H1 (cell line): ENCODE measurements at regions not wholly inside any gene's neighbourhood (a gene's known extent, or its start where the extent isn't known, plus 50 kb on each side); places are given as distances from the start of the nearest gene placed in this dataset.
A peak's percentile ranks its signal among the peaks of the same experiment; 100 is the strongest.

Experiments
- CTCF ChIA-PET: fragments of 300-600 bp; sonication (Branson Sonifier 250); formaldehyde crosslinking; loops from one replicate; lab custom pipeline; 2021; ENCODE audit not compliant: partially characterized antibody; lab: Charles Lee
- POLR2A ChIA-PET: fragments of 300-600 bp; sonication (Branson Sonifier 250); formaldehyde crosslinking; loops from one replicate; lab custom pipeline; 2021; ENCODE audit warnings: inconsistent platforms; ENCODE audit not compliant: partially characterized antibody; lab: Charles Lee
- DNase-seq, 2 experiments: peaks; one replicate each; pipeline versions ENCODE4 v3.0.0 to v3.0.0-alpha.2; 2010 to 2022; ENCODE audit warnings: low spot score in 2 of 2, low read depth in 1 of 2, mixed read lengths in 1 of 2
- FAIRE-seq: peaks from 2 replicates; lab custom pipeline; 2011; peaks lifted over from hg19 to GRCh38; lab: Jason Lieb, UNC
- H2AFZ ChIP-seq: 2 replicates; pipeline ENCODE4 v1.8.1; 2012; ENCODE audit warnings: low read length, inconsistent platforms
- H2AK5ac ChIP-seq: 2 replicates; pipeline ENCODE4 v1.6.1; 2013; ENCODE audit warnings: low read depth, low read length
- H2BK120ac ChIP-seq: replicated peaks from 2 replicates; pipeline ENCODE3; 2013; ENCODE audit warnings: low read depth, low read length, inconsistent platforms
- H2BK12ac ChIP-seq: 2 replicates; pipeline ENCODE4 v1.6.1; 2013; ENCODE audit warnings: low read depth, low read length
- H2BK15ac ChIP-seq: 2 replicates; pipeline ENCODE4 v1.6.1; 2013; ENCODE audit warnings: low read length
- H2BK20ac ChIP-seq: 2 replicates; pipeline ENCODE4 v1.6.1; 2013; ENCODE audit warnings: low read length
- H2BK5ac ChIP-seq: 2 replicates; pipeline ENCODE4 v1.6.1; 2013; ENCODE audit warnings: low read depth, low read length
- H3K14ac ChIP-seq: 2 replicates; pipeline ENCODE4 v1.6.1; 2013; ENCODE audit warnings: inconsistent platforms; ENCODE audit not compliant: insufficient read length
- H3K18ac ChIP-seq: 2 replicates; pipeline ENCODE4 v1.6.1; 2013; ENCODE audit warnings: low read length; ENCODE audit errors: extremely low read depth
- H3K23ac ChIP-seq: 2 replicates; pipeline ENCODE4 v1.6.1; 2013; ENCODE audit warnings: inconsistent platforms; ENCODE audit not compliant: insufficient read length
- H3K23me2 ChIP-seq: 2 replicates; pipeline ENCODE4 v1.6.1; 2013; ENCODE audit warnings: low read depth, low read length
- H3K27ac ChIP-seq: 2 replicates; pipeline ENCODE4 v1.6.1; 2011; ENCODE audit warnings: low read depth, low read length, inconsistent platforms
- H3K27me3 ChIP-seq, 4 experiments: replicated peaks in 1 of 4; 1 replicate in 1 of 4; 2 replicates in 3 of 4; pipeline versions ENCODE4 v1.6.1 to v1.8.1; 2011 to 2013; ENCODE audit warnings: low read length in 3 of 4, mild to moderate bottlenecking in 3 of 4, inconsistent platforms in 2 of 4, mixed read lengths in 2 of 4, moderate library complexity in 1 of 4; ENCODE audit not compliant: control insufficient read depth in 3 of 4, insufficient read depth in 3 of 4; ENCODE audit errors: extremely low read depth in 1 of 4
- H3K36me3 ChIP-seq, 4 experiments: 2 replicates each; pipeline versions ENCODE4 v1.6.1 to v1.8.1; 2011 to 2013; ENCODE audit warnings: mild to moderate bottlenecking in 4 of 4, low read length in 3 of 4, moderate library complexity in 2 of 4, control low read depth in 1 of 4, inconsistent platforms in 1 of 4; ENCODE audit not compliant: insufficient read depth in 4 of 4, control insufficient read depth in 2 of 4
- H3K4ac ChIP-seq: replicated peaks from 2 replicates; pipeline ENCODE3; 2013; ENCODE audit warnings: low read length, low read depth, mixed read lengths, inconsistent platforms; ENCODE audit not compliant: insufficient read length
- H3K4me1 ChIP-seq, 4 experiments: replicated peaks in 1 of 4; 1 replicate in 1 of 4; 2 replicates in 3 of 4; pipeline versions ENCODE4 v1.6.1 to v1.8.1; 2011 to 2013; ENCODE audit warnings: low read length in 3 of 4, inconsistent platforms in 2 of 4, mixed read lengths in 1 of 4; ENCODE audit not compliant: insufficient read depth in 4 of 4, control insufficient read depth in 3 of 4
- H3K4me2 ChIP-seq, 2 experiments: 2 replicates each; pipeline versions ENCODE4 v1.6.1 to v1.8.1; 2011 to 2013; ENCODE audit warnings: low read depth in 2 of 2, low read length in 2 of 2, control low read depth in 1 of 2, inconsistent platforms in 1 of 2, mild to moderate bottlenecking in 1 of 2; ENCODE audit not compliant: insufficient read depth in 1 of 2
- H3K4me3 ChIP-seq, 4 experiments: fragments of 200-600, 300-600 bp in 1 of 4; sonication (generic), shearing (Covaris generic), sonication (Bioruptor Twin) in 1 of 4; 2 replicates each; pipeline versions ENCODE4 v1.5.1 to v1.8.1; 2011 to 2016; ENCODE audit warnings: low read length in 4 of 4, low read depth in 3 of 4, control low read depth in 2 of 4, inconsistent platforms in 2 of 4, mild to moderate bottlenecking in 2 of 4, mixed read lengths in 1 of 4, moderate library complexity in 1 of 4; ENCODE audit not compliant: insufficient read depth in 2 of 4; ENCODE audit errors: extremely low read depth in 1 of 4
- H3K56ac ChIP-seq: replicated peaks from 2 replicates; pipeline ENCODE3; 2013; ENCODE audit warnings: low read depth, mild to moderate bottlenecking, mixed read lengths, low read length, inconsistent platforms; ENCODE audit not compliant: insufficient read length
- H3K79me1 ChIP-seq: 2 replicates; pipeline ENCODE4 v1.6.1; 2013; ENCODE audit warnings: low read depth, low read length, control low read depth
- H3K79me2 ChIP-seq, 2 experiments: 2 replicates each; pipeline versions ENCODE4 v1.6.1 to v1.8.1; 2012 to 2013; ENCODE audit warnings: low read length in 2 of 2, mild to moderate bottlenecking in 2 of 2, inconsistent platforms in 1 of 2; ENCODE audit not compliant: insufficient read depth in 2 of 2, control insufficient read depth in 1 of 2
- H3K9ac ChIP-seq, 4 experiments: replicated peaks in 1 of 4; 1 replicate in 1 of 4; 2 replicates in 3 of 4; pipeline versions ENCODE4 v1.6.1 to v1.8.1; 2011 to 2013; ENCODE audit warnings: low read depth in 3 of 4, low read length in 3 of 4, control low read depth in 2 of 4, mild to moderate bottlenecking in 2 of 4, moderate library complexity in 2 of 4, inconsistent platforms in 1 of 4; ENCODE audit errors: extremely low read depth in 1 of 4
- H3K9me3 ChIP-seq, 2 experiments: 2 replicates each; pipeline versions ENCODE4 v1.6.1 to v1.8.1; 2012 to 2013; ENCODE audit warnings: mild to moderate bottlenecking in 2 of 2, moderate library complexity in 2 of 2, control low read depth in 1 of 2, inconsistent platforms in 1 of 2, low read depth in 1 of 2, low read length in 1 of 2, mixed read lengths in 1 of 2; ENCODE audit not compliant: insufficient read depth in 2 of 2
- H4K20me1 ChIP-seq, 2 experiments: replicated peaks in 1 of 2; 2 replicates each; pipeline versions ENCODE3 to v1.8.1; 2011 to 2013; ENCODE audit warnings: inconsistent platforms in 2 of 2, low read length in 2 of 2, mild to moderate bottlenecking in 1 of 2; ENCODE audit not compliant: insufficient read depth in 2 of 2, control insufficient read depth in 1 of 2
- H4K5ac ChIP-seq: 2 replicates; pipeline ENCODE4 v1.6.1; 2013; ENCODE audit warnings: low read length, low read depth, mixed read lengths, inconsistent platforms; ENCODE audit not compliant: insufficient read length
- H4K8ac ChIP-seq: 2 replicates; pipeline ENCODE4 v1.8.0; 2013; ENCODE audit warnings: mild to moderate bottlenecking, moderate library complexity, low read length, inconsistent platforms; ENCODE audit not compliant: insufficient read depth; ENCODE audit errors: extremely low read depth
- H4K91ac ChIP-seq: replicated peaks from 2 replicates; pipeline ENCODE3; 2013; ENCODE audit warnings: low read length, mixed read lengths, inconsistent platforms; ENCODE audit not compliant: insufficient read length
- JUN ChIP-seq: IDR thresholded peaks from 2 replicates; pipeline ENCODE4 v1.6.1; 2011; ENCODE audit warnings: low read depth, mild to moderate bottlenecking, improper control_type of control experiment, low read length
- MAFK ChIP-seq: IDR thresholded peaks from 2 replicates; pipeline ENCODE4 v1.6.1; 2012; ENCODE audit warnings: low read depth, mild to moderate bottlenecking, improper control_type of control experiment, low read length
- POU5F1 ChIP-seq: IDR thresholded peaks from 2 replicates; pipeline ENCODE4 v1.6.1; 2011; ENCODE audit warnings: low read depth, mild to moderate bottlenecking, low read length, moderate library complexity
- SP2 ChIP-seq: IDR thresholded peaks from 2 replicates; pipeline ENCODE4 v1.6.1; 2012; ENCODE audit warnings: mild to moderate bottlenecking, low read length, inconsistent platforms
- WGBS, 2 experiments: shearing (Covaris generic) in 1 of 2; methylation state at CpG; one replicate each; pipeline versions ENCODE4 v1.1.6 to v1.1.7; 2013 to 2015; ENCODE audit warnings: low lambda C conversion rate in 2 of 2, mixed read lengths in 2 of 2, inconsistent platforms in 1 of 2, low coverage in 1 of 2, missing lambda C conversion rate in 1 of 2; ENCODE audit not compliant: insufficient replicate concordance in 2 of 2, insufficient coverage in 1 of 2, insufficient read length in 1 of 2; ENCODE audit errors: extremely low coverage in 1 of 2, missing lambda C conversion rate in 1 of 2; 5-methylcytosine and 5-hydroxymethylcytosine counted together

- Histone ChIP-seq H4K91ac (no peak overlapping the region), H2AFZ (no peak overlapping the region), H3K9ac (no peak overlapping the region), H3K23ac (no peak overlapping the region), H3K4ac (no peak overlapping the region), H2AK5ac (0 out of 2 replicates have a peak overlapping the region, but pooled peaks have one; percentile 13), H3K27ac (no peak overlapping the region), H2BK120ac (no peak overlapping the region), H3K79me2 (no peaks in the 10 kb centered on the region), H3K36me3 (no peaks in the 10 kb centered on the region), H3K27me3 (peaks cover 0 to 3% (median 0%) of the 10 kb centered on the region in 4 experiments; a peak in 5 of 7 replicates), H2BK15ac (no peak overlapping the region), H3K56ac (no peak overlapping the region), H3K9me3 (no peaks in the 10 kb centered on the region), H3K4me2 (no peak overlapping the region), H4K5ac (no peak overlapping the region), H3K18ac (no peak overlapping the region), H3K14ac (no peak overlapping the region), H3K23me2 (no peaks in the 10 kb centered on the region), H4K20me1 (no peaks in the 10 kb centered on the region), H4K8ac (no peak overlapping the region), H3K4me1 (peaks cover 0 to 10% (median 3%) of the 10 kb centered on the region in 4 experiments; a peak in 3 of 7 replicates), H2BK5ac (no peak overlapping the region), H3K79me1 (no peaks in the 10 kb centered on the region), H2BK20ac (no peak overlapping the region), H3K4me3 (no peak overlapping the region), H2BK12ac (0 out of 2 replicates have a peak overlapping the region, but pooled peaks have one; percentile 27)
- FAIRE-seq (no peak), DNase-seq (peak in 1 of 2 experiments; percentile 19)
- 94% methylated on average over 13 of the region's 13 CpGs; no CpG with 5 or more reads in 1 of the 2 experiments for WGBS, 2 experiments
- CTCF ChIA-PET = no interaction called here
- POLR2A ChIA-PET = no interaction called here
- TF ChIP-seq MAFK (no peak), POU5F1 (no peak), JUN (no peak), SP2 (no peak)
These were observed 1448.3 kb downstream of the BRD1 start for GRCh38 chr22:48379371-48379770.
